ENCODE measurements at regions not wholly inside any gene's neighbourhood (a gene's known extent, or its start where the extent isn't known, plus 50 kb on each side); places are given as distances from the start of the nearest gene placed in this dataset.

GRCh38 chr2:147460155-147460554, 384.7 kb upstream of the ACVR2A start (continued):
- TF ChIP-seq ZFP3 (CRISPR knock-in tag; IDR thresholded peaks at IDR 0.05) (no peak), GLIS3 (CRISPR knock-in tag; IDR thresholded peaks at IDR 0.05) (no peak), TCF4 (CRISPR knock-in tag; IDR thresholded peaks at IDR 0.05; ENCODE audit: borderline replicate concordance) (no peak), CREB5 (CRISPR knock-in tag; IDR thresholded peaks at IDR 0.05; ENCODE audit: low read depth) (no peak), ZNF8 (CRISPR knock-in tag; IDR thresholded peaks at IDR 0.05) (no peak), BACH2 (CRISPR knock-in tag; IDR thresholded peaks at IDR 0.05; ENCODE audit: borderline replicate concordance) (no peak), SNAI2 (CRISPR knock-in tag; IDR thresholded peaks at IDR 0.05) (no peak), ESRRG (CRISPR knock-in tag; IDR thresholded peaks at IDR 0.05) (no peak), ZNF70 (CRISPR knock-in tag; IDR thresholded peaks at IDR 0.05) (no peak), OSR1 (CRISPR knock-in tag; IDR thresholded peaks at IDR 0.05) (no peak), RARB (CRISPR knock-in tag; IDR thresholded peaks at IDR 0.05) (no peak), TSHZ2 (CRISPR knock-in tag; IDR thresholded peaks at IDR 0.05) (no peak)

GRCh38 chr2:147456779-147457178, 388.1 kb upstream of the ACVR2A start:
- no peak for ATAC-seq
- no peak for TF ChIP-seq CSDC2 (CRISPR knock-in tag; IDR thresholded peaks at IDR 0.05)
- no peak for TF ChIP-seq POU6F1 (CRISPR knock-in tag; IDR thresholded peaks at IDR 0.05; ENCODE audit: borderline replicate concordance, low read depth)
- TF ChIP-seq ZNF8 (CRISPR knock-in tag; IDR thresholded peaks at IDR 0.05), result no peak
- no peak for TF ChIP-seq ZFP30 (CRISPR knock-in tag; IDR thresholded peaks at IDR 0.05)
- no peak for TF ChIP-seq RARB (CRISPR knock-in tag; IDR thresholded peaks at IDR 0.05)
- no peak for TF ChIP-seq ARNTL (CRISPR knock-in tag; IDR thresholded peaks at IDR 0.05; ENCODE audit: borderline replicate concordance, low read depth)
- TF ChIP-seq CREB5 (CRISPR knock-in tag; IDR thresholded peaks at IDR 0.05; ENCODE audit: low read depth), result no peak
- TF ChIP-seq PPARA (CRISPR knock-in tag; IDR thresholded peaks at IDR 0.05; ENCODE audit: borderline replicate concordance), result no peak
- TF ChIP-seq ZFP3 (CRISPR knock-in tag; IDR thresholded peaks at IDR 0.05), result no peak
- TF ChIP-seq ZC3H10 (CRISPR knock-in tag; IDR thresholded peaks at IDR 0.05), result no peak
- TF ChIP-seq CSRNP3 (CRISPR knock-in tag; IDR thresholded peaks at IDR 0.05), result no peak

- no peak for ATAC-seq
- TF ChIP-seq TSHZ2 (CRISPR knock-in tag; IDR thresholded peaks at IDR 0.05) (no peak), ZNF8 (CRISPR knock-in tag; IDR thresholded peaks at IDR 0.05) (no peak), OSR1 (CRISPR knock-in tag; IDR thresholded peaks at IDR 0.05) (no peak)
Measured at GRCh38 chr2:147451902-147452515, 392.8 kb upstream of the ACVR2A start.
